GM21723 (cell line): ENCODE measurements at regions not wholly inside any gene's neighbourhood (a gene's known extent, or its start where the extent isn't known, plus 50 kb on each side); places are given as distances from the start of the nearest gene placed in this dataset.

Source experiments
- ATAC-seq: cut with Tn5 transposase; IDR thresholded peaks from one replicate; pipeline ENCODE4 v1.9.1; 2021; ENCODE audit warnings: mild to moderate bottlenecking, moderate library complexity; ENCODE audit not compliant: unreplicated experiment

- ATAC-seq: no peak
These were observed 192.3 kb downstream of the MZT1 start for GRCh38 chr13:72534951-72535640.

GRCh38 chr13:72530471-72530870, 197.0 kb downstream of the MZT1 start:
- ATAC-seq: no peak

- no peak for ATAC-seq
These were observed 200.1 kb downstream of the MZT1 start for GRCh38 chr13:72527333-72527732.

GRCh38 chr13:72523593-72523992, 203.8 kb downstream of the MZT1 start:
- no peak for ATAC-seq

GRCh38 chr13:72523049-72523448, 204.4 kb downstream of the MZT1 start:
- ATAC-seq: no peak

GRCh38 chr13:72521940-72522661, 205.3 kb downstream of the MZT1 start:
- ATAC-seq: no peak

GRCh38 chr13:72514146-72514545, 213.3 kb downstream of the MZT1 start:
- no peak for ATAC-seq

- no peak for ATAC-seq
These were observed 219.0 kb downstream of the MZT1 start for GRCh38 chr13:72508392-72508791.

GRCh38 chr13:72507416-72508199, 219.8 kb downstream of the MZT1 start:
- ATAC-seq: no peak

- no peak for ATAC-seq
These were observed 220.7 kb downstream of the MZT1 start for GRCh38 chr13:72506706-72507105.

GRCh38 chr13:72505376-72505775, 222.1 kb downstream of the MZT1 start:
- no peak for ATAC-seq

- ATAC-seq: no peak
These were observed 223.1 kb downstream of the MZT1 start for GRCh38 chr13:72504131-72504841.

GRCh38 chr13:72500851-72501250, 226.6 kb downstream of the MZT1 start:
- no peak for ATAC-seq

- no peak for ATAC-seq
These were observed 231.7 kb downstream of the MZT1 start for GRCh38 chr13:72495681-72496080.

GRCh38 chr13:72489751-72490150, 237.7 kb downstream of the MZT1 start:
- no peak for ATAC-seq

GRCh38 chr13:72473321-72473720, 254.1 kb downstream of the MZT1 start:
- no peak for ATAC-seq

- no peak for ATAC-seq
These were observed 257.5 kb downstream of the MZT1 start for GRCh38 chr13:72469906-72470305.

GRCh38 chr13:72463561-72463960, 263.9 kb downstream of the MZT1 start:
- no peak for ATAC-seq

- ATAC-seq: no peak
These were observed 264.7 kb downstream of the MZT1 start for GRCh38 chr13:72462726-72463125.

GRCh38 chr13:72462166-72462565, 265.3 kb downstream of the MZT1 start:
- ATAC-seq: no peak

GRCh38 chr13:72458701-72459100, 268.7 kb downstream of the MZT1 start:
- ATAC-seq: no peak
